Calu3 (cell line): ENCODE measurements at regions not wholly inside any gene's neighbourhood (a gene's known extent, or its start where the extent isn't known, plus 50 kb on each side); places are given as distances from the start of the nearest gene placed in this dataset.
"Not testable (repeated sequence)": the region's sequence is repeated elsewhere in the genome, so short reads cannot be mapped to it uniquely, and the experiment has no call there.

Source experiments
- BruUV-seq: library from RNA; stranded (reverse); fragments of 400-500 nt; replicated peaks from 2 replicates; lab custom pipeline; 2021; lab: Mats Ljungman, UMichigan
- CTCF ChIA-PET: fragments of 300-600 bp; sonication (Branson Sonifier 250); formaldehyde crosslinking; loops from one replicate; lab custom pipeline; 2022; ENCODE audit warnings: antibody characterized with exemption; lab: Charles Lee
- DNase-seq: peaks from one replicate; pipeline ENCODE4 v3.0.0; 2022
- H3K27ac Mint-ChIP-seq: one replicate; pipeline ENCODE4 v1.8.0; 2022; ENCODE audit warnings: mixed read lengths; ENCODE audit not compliant: unreplicated experiment
- H3K27me3 Mint-ChIP-seq: one replicate; pipeline ENCODE4 v1.8.0; 2022; ENCODE audit warnings: mixed read lengths; ENCODE audit not compliant: unreplicated experiment
- H3K36me3 Mint-ChIP-seq: one replicate; pipeline ENCODE4 v1.8.0; 2022; ENCODE audit warnings: mild to moderate bottlenecking, moderate library complexity, mixed read lengths; ENCODE audit not compliant: insufficient read depth, unreplicated experiment
- H3K4me1 Mint-ChIP-seq: one replicate; pipeline ENCODE4 v1.8.0; 2022; ENCODE audit warnings: mild to moderate bottlenecking, low read depth, mixed read lengths; ENCODE audit not compliant: unreplicated experiment
- H3K4me3 Mint-ChIP-seq: one replicate; pipeline ENCODE4 v1.8.0; 2022; ENCODE audit warnings: mild to moderate bottlenecking, low read depth, moderate library complexity, mixed read lengths; ENCODE audit not compliant: unreplicated experiment
- H3K9me3 Mint-ChIP-seq: one replicate; pipeline ENCODE4 v1.8.0; 2022; ENCODE audit warnings: low read depth, mixed read lengths; ENCODE audit not compliant: unreplicated experiment
- intact Hi-C: fragments of 100-400 bp; cut with micrococcal nuclease; formaldehyde crosslinking; loops from one replicate; pipeline ENCODE4 v1.10.0; 2022; ENCODE audit not compliant: unreplicated experiment

- DNase-seq, H3K9me3 Mint-ChIP-seq, H3K36me3 Mint-ChIP-seq, CTCF ChIA-PET, H3K27ac Mint-ChIP-seq, H3K27me3 Mint-ChIP-seq, H3K4me1 Mint-ChIP-seq, intact Hi-C loops, H3K4me3 Mint-ChIP-seq, BruUV-seq: not testable (repeated sequence)
Observed at GRCh38 chrX:89707363-89707927, 214.3 kb upstream of the TGIF2LX start.

- intact Hi-C loops, BruUV-seq, H3K27me3 Mint-ChIP-seq: not testable (repeated sequence)
Observed at GRCh38 chrX:89734367-89734766, 187.3 kb upstream of the TGIF2LX start.

DNA sequence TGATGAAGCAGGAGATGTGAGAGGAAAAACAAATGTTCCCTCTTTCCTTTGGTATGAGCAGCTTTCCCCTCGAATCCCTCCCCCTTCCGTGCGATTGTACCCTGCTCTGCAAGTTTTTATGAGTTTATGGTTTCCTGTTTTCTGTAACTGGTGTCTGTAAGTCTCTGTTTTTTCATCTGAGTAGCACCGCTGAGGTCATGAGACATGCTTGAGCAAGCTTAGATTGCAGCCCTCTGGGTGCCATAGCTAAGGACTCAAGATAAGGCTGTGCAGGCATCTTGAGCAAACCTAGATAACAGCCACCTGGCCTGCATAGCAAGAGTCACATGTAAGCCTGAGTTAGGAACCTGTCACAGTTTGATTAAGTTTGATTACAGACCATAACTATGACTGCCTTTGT, 165.2 kb upstream of the TGIF2LX start:
- H3K9me3 Mint-ChIP-seq, H3K4me3 Mint-ChIP-seq, intact Hi-C loops, H3K36me3 Mint-ChIP-seq, H3K4me1 Mint-ChIP-seq, H3K27ac Mint-ChIP-seq, CTCF ChIA-PET, DNase-seq, BruUV-seq, H3K27me3 Mint-ChIP-seq: not testable (repeated sequence)

More at GRCh38 chrX:89734367-89734766, 187.3 kb upstream of the TGIF2LX start:
- H3K9me3 Mint-ChIP-seq, H3K4me1 Mint-ChIP-seq, H3K27ac Mint-ChIP-seq, CTCF ChIA-PET, H3K4me3 Mint-ChIP-seq, H3K36me3 Mint-ChIP-seq, DNase-seq: not testable (repeated sequence)

- BruUV-seq, H3K27ac Mint-ChIP-seq, H3K9me3 Mint-ChIP-seq, H3K36me3 Mint-ChIP-seq, H3K4me1 Mint-ChIP-seq, H3K27me3 Mint-ChIP-seq, H3K4me3 Mint-ChIP-seq, intact Hi-C loops, CTCF ChIA-PET: not testable (repeated sequence)
- DNase-seq: peak; percentile 5
Observed at GRCh38 chrX:89757767-89758166, 163.9 kb upstream of the TGIF2LX start.

DNA sequence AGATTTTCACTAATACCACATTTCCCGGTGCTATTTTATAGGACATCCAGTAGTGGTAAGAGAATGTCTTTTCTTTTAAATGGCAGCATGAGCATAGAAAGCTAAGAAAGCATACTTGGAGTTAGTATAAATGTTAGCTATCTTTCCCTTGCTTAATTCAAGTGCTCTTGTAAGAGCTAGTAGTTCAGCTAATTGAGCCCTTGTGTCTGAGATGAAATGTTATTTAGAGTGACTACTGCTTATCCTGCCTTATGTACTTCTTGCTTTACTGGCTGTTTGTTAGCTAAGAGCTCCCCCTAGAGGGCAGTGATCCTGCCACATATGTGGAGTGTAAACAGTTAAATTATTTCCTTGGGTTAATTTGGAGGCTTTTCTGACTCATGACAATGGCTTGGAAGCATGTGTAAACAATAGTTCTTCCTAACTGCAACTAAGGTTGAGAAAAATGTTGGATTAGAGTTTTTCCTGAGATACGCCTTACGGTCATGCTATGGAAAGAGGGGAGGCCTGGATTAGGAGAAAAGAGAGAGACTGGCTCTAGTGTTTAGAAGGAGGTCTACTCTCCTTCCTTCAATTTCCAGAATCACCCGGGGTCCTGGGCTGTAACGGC, 162.5 kb upstream of the TGIF2LX start:
- BruUV-seq, H3K9me3 Mint-ChIP-seq, H3K4me3 Mint-ChIP-seq, CTCF ChIA-PET, H3K27ac Mint-ChIP-seq, intact Hi-C loops, H3K36me3 Mint-ChIP-seq, H3K4me1 Mint-ChIP-seq, DNase-seq, H3K27me3 Mint-ChIP-seq: not testable (repeated sequence)

DNA sequence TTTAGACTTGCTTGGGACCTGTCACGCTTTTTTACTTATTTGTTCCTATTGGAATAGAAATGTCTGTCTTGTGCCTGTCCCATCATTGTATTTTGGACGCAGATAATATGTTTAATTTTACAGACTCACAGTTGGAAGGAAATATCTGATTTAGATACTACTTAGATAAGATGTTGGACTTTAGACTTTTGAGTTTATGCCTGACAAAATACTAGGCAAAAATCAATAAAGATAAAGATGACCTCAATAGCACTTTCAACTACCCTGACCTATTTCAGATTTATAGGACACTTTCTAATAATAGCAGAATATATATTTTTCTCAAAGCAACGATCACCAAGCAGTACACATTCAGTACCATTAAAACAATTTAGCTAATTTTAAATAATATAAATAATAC, 150.1 kb upstream of the TGIF2LX start:
- H3K27ac Mint-ChIP-seq, H3K36me3 Mint-ChIP-seq, H3K9me3 Mint-ChIP-seq, H3K27me3 Mint-ChIP-seq, CTCF ChIA-PET, H3K4me1 Mint-ChIP-seq, intact Hi-C loops, H3K4me3 Mint-ChIP-seq, DNase-seq, BruUV-seq: not testable (repeated sequence)

- DNase-seq, H3K36me3 Mint-ChIP-seq, H3K27ac Mint-ChIP-seq, H3K4me1 Mint-ChIP-seq, H3K27me3 Mint-ChIP-seq, BruUV-seq, CTCF ChIA-PET, H3K9me3 Mint-ChIP-seq, intact Hi-C loops, H3K4me3 Mint-ChIP-seq: not testable (repeated sequence)
Observed at GRCh38 chrX:89811440-89811839, 110.3 kb upstream of the TGIF2LX start.

DNA sequence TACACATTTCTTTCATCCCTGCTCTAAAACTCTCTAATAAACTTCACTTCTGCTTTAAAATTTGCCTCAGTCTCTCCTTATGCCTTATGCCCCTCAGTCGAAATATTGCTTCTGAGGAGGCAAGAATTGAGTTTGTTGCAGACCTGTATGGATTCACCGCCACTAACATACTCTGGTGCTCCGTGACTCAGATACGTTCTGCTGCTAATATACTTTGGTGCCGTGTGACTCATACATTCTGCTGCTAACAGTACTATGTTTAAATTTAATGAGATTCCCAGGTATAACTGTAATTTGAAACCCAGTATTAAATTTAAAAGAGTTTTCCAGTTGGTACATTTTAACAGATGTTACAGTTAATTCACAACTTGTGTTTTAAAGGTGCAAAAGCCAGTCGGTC, 82.0 kb upstream of the TGIF2LX start:
- DNase-seq, H3K36me3 Mint-ChIP-seq, H3K4me1 Mint-ChIP-seq, H3K27ac Mint-ChIP-seq, H3K4me3 Mint-ChIP-seq, intact Hi-C loops, H3K9me3 Mint-ChIP-seq, BruUV-seq, CTCF ChIA-PET, H3K27me3 Mint-ChIP-seq: not testable (repeated sequence)

DNA sequence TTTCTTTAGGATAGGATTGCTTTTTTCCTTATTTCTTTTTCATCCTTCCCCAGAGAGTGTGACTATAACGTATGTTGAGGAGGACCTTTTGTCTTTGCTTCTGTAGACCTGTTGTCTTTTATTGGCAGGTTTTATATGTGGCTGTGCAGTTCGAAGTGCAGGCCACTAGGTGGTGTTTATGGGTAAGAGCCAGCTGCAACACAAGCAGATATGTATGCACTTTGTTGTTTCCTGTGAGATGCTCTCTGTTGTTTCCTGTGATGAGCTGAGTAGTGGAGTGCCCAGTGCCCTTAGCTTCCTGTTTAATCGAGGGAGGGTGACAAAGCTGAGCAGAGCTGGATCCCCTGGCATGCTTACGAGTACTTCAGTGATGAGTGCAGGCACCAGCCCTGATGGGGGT, 50.0 kb upstream of the TGIF2LX start:
- CTCF ChIA-PET, H3K27me3 Mint-ChIP-seq, BruUV-seq, H3K4me1 Mint-ChIP-seq, H3K4me3 Mint-ChIP-seq, H3K27ac Mint-ChIP-seq, H3K36me3 Mint-ChIP-seq, DNase-seq, intact Hi-C loops, H3K9me3 Mint-ChIP-seq: not testable (repeated sequence)
